ENCODE measurements at regions not wholly inside any gene's neighbourhood (a gene's known extent, or its start where the extent isn't known, plus 50 kb on each side); places are given as distances from the start of the nearest gene placed in this dataset.

GRCh38 chr7:132072873-132073272, 503.4 kb downstream of the PLXNA4 start:
- no peak for DNase-seq (ENCODE audit: low read depth)

GRCh38 chr7:132072165-132072564, 504.1 kb downstream of the PLXNA4 start:
- no peak for DNase-seq (ENCODE audit: low read depth)

DNA sequence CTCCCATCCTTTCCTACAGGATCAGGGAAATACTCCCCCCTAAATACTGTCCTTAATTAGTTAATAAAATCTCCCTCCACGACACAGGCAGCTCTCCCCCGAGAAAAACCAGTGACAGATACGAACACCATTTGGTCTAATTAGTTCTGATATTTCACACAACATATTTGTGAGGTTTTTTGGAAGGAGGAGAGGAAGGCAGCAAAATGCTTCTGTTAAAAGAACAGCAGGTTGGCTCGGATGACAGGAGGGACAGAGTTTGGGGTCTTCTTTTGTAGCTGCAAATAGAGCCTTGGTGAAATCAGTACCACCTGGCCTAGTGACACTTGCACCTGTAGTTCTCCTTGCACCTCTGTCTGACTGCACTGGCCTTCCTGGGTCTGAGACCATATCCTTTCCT, 507.0 kb downstream of the PLXNA4 start:
- DNase-seq (ENCODE audit: low read depth): no peak

GRCh38 chr7:132066761-132067171, 509.5 kb downstream of the PLXNA4 start:
- no peak for DNase-seq (ENCODE audit: low read depth)

GRCh38 chr7:132065989-132066603, 509.7 kb upstream of the PODXL start:
- no peak for DNase-seq (ENCODE audit: low read depth)

DNA sequence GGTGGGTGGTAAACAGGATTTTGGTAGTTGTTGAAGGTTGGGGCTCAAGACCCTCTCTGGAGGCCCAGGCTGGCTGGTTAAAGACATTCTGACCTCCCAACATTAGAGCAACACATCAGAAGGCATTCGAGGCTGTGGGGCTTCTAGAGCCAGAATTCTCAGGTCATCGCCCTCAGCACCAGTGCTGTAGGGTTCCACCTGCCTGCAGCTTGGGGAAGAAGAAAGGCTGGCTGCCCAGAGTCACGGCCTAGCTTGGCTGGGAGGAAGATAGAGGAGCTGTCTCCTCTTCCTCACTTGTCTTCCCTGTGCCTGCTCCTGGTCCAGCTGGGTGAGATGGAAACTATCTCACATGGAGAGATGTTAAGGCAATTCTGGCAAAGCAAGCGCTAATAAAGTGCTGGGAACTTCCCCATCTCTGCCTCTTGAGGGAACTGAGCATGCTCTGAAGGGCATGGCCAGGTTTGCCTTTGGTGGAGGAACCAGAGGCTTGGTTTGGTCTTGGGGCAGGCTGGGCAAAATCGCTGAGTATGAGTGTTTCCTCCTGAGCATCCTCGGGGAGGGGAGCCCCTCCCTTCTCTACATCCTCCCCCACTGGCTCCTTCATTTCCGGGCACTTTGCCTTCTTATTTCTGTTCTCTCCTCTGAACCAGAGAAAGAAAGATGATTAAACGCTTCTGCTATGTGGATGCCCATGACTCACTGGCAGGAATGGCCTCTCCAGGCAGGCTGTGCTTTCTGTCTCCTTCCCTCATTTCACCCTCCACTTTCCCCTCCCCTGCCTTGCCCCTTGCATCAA, 509.0 kb upstream of the PODXL start:
- no peak for DNase-seq (ENCODE audit: low read depth)

DNA sequence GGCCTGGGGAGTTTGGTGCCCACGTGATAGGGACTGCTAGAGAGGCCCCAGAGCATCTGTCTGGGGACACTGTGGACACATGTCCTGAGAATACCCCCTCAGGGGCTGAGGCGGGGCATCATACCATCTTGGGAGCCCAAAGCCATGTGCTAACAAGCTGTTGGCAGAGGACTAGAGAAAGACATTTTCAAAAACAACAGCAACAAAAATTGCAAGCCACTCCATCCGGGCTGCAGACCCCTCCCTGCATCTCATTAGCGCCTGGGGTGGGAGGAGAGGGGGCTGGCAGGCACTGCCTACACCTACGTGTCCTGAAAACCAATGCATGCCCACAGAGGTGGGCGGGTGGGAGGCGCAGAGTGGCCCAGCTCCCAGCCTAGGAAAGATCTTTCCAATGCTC, 507.4 kb upstream of the PODXL start:
- DNase-seq (ENCODE audit: low read depth): no peak

DNA sequence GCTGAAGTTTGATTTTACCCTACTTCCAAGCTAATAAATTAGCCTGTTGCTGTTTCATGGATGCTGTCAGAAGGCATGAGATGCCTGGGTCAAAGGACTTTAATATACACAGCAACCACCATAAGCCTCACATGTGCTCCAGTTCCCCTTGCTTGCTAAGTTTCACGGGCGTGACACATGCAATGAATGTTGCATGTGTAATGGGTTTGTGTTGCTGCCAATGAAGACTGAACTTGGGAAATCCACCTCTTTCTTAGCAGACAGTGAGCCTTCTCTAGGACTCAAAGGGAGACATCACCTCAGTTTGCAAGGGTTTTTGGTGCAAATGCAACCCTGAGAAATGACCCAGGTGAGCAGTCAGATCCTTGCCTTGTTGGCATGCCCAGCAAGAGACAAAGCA, 505.5 kb upstream of the PODXL start:
- DNase-seq (ENCODE audit: low read depth): no peak

GRCh38 chr7:132059141-132059540, 502.7 kb upstream of the PODXL start:
- DNase-seq (ENCODE audit: low read depth): no peak

- no peak for DNase-seq (ENCODE audit: low read depth)
Observed at GRCh38 chr7:132055336-132056120, 499.1 kb upstream of the PODXL start.

GRCh38 chr7:132053871-132054270, 497.4 kb upstream of the PODXL start:
- DNase-seq (ENCODE audit: low read depth): no peak

- no peak for DNase-seq (ENCODE audit: low read depth)
Observed at GRCh38 chr7:132051311-132051710, 494.9 kb upstream of the PODXL start.

DNA sequence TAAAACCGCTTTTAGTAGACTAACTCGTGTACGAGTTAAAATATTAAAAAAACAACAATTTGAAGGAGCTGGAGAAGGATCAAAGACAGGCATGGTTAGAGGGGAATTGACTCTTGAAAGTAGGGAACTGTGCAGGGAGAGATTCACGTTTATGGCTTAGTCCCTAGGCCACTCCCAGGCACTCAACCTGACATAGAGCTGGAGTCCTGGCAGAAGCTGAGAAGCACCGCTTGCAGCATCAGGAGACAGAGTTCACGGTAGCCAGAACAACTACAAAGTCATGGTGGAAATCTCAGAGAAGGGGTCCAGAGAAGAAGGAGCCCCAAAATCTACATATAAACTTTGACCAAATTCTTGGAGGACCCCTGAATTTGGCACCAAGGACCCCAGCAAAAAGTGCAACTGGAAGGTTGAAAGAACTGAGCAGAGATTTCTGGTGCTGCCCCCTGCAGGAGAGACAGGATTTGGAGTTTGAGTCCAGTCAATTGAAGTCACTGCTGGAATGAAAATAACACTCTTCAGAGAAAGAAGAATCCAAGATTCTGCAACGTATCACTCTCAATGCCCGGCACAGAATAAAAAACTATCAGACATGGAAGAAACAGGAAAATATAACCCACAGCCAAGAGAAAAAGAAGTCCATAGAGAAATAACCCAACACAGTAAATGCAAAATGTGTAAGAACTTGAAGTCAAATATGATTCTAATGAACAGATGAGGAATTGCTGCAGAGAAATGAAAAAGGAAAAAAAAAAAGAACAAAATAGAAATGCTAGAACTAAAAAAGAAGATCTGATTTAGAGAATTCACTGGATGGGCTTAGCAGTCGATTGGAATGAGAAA, 493.3 kb upstream of the PODXL start:
- no peak for DNase-seq (ENCODE audit: low read depth)

GRCh38 chr7:132045481-132045980, 489.1 kb upstream of the PODXL start:
- DNase-seq (ENCODE audit: low read depth): no peak

DNA sequence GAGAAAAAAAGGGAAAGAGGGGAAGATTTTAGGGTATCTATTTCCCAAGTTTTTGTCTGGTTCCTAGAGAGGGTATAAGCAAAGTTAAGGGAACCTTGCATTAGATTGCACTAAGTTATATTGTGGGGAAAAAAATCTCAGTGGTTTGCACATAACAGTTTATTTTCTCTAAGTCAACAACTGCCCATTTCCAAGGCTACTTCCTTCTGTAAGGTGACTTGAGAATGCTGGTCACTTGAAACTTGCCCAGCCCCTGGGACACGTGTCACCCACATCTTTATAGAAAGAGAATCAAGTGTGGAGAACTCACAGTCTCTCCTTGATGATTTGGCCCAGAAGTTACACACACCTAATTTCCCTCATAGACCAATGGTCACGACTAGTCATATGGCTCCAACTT, 488.6 kb upstream of the PODXL start:
- DNase-seq (ENCODE audit: low read depth): no peak

GRCh38 chr7:132044247-132044646, 487.8 kb upstream of the PODXL start:
- DNase-seq (ENCODE audit: low read depth): no peak

GRCh38 chr7:132041108-132041507, 484.7 kb upstream of the PODXL start:
- DNase-seq (ENCODE audit: low read depth): no peak

DNA sequence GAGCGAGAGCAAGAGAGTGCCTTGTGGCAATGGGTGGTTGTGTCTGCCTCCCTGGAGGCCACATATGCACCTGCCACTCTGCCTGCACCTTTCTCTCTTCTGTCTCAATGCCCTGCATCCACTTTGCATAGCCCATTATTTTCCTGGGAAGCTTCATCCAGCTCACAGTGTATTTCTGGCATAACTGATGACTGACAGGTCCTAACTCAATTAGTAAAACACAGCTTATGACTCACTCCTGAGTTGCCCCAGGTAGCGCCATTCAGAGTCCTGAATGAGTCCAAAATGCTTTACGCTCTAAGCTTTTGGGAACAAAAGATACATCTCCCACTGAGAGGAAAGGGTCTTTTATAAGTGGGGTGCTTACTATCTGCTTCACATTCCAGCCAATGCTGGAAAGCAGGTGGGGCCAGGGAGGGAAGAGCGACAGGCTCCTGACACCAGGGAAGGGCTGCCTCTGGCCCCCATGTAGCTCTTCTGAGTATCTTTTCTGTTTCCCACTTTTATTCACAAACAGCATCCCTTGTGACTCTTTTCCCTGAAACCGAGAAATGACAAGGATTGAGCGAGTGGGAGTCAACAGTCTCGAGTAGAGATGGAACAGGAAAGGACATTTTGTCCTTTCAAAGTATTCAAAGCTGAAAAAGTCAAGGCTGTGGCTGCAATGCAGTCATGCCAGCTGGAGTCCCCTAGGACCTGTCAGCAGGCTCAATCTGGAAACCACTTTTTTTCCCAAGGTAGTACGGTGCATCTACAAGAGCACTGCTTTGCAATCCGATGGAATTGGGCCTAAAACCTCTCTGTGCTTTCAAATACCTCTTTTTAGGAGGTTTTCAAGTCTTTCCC, 479.3 kb upstream of the PODXL start:
- no peak for DNase-seq (ENCODE audit: low read depth)

- DNase-seq (ENCODE audit: low read depth): no peak
Observed at GRCh38 chr7:132034748-132035416, 478.5 kb upstream of the PODXL start.

DNA sequence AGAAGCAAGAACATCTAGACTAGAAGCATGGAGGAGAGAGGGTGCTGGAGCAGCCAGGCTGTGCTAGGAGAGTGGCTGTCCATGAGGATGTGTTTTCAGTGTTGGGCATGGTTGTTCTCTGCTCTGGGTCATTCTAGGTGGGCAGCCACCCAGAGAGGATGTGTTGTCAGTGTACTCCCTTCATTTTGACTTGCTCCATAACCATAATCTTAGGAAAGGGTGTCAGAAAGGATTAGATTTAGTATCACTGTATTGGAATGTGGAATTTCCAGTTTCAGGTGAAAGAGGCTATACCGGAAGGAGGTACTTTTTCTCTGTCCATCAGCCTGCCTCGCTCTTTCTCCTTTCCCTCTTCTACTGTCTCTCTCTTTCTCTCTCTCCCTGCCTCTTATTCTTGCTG, 474.5 kb upstream of the PODXL start:
- no peak for DNase-seq (ENCODE audit: low read depth)
